ENCODE measurements at regions not wholly inside any gene's neighbourhood (a gene's known extent, or its start where the extent isn't known, plus 50 kb on each side); places are given as distances from the start of the nearest gene placed in this dataset.

- no peak for TF ChIP-seq CTCF (IDR thresholded peaks at IDR 0.05)
Measured at GRCh38 chr6:112865131-112865530, 518.0 kb downstream of the RFPL4B start.

DNA sequence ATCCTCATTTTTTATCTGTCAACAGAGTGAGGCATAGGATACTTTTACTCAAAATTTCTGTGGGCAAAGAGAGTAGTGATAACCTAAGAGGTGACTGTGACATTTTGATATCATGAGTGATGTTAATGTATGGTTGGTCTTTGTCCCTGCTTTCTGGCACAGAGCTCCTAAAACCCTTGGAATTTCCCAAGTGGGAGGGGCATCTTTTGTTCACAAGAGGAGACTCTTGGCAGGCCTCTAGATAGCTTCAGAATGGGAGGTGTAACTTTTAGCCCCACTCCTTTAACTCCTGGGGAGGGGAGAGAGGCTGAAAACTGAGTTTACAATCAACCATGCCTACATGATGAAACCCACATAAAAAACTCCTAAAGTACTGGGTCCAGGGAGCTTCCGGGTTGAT lies 527.8 kb downstream of the RFPL4B start:
- no peak for TF ChIP-seq CTCF (IDR thresholded peaks at IDR 0.05)

- peak; percentile 49 for TF ChIP-seq CTCF (IDR thresholded peaks at IDR 0.05)
Measured at GRCh38 chr6:112877134-112878100, 530.3 kb downstream of the RFPL4B start.

DNA sequence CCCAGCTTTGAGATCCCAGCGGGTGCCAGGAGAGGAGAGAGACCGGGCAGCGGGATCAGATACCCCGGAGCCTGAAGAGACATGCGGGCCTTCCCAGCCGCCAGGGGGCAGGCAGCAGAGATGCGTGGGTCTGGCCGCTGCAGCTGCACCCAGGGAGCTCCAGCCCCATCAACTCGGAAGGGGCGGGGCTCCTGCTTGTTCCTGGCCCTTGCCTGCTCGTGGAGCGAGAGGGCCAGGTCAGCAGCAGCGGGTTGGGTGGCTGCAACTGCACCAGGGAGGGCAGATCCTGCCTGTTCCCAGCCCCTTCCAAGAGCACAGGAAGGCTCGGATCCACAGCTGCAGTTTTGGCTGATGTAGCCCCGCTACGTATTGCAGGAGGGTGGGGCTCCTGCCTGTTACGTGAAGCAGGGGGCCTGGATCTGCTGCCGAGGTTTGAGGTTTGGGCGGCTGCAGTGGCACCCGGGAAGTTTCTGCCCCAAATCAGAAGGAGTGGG lies 532.8 kb downstream of the RFPL4B start:
- TF ChIP-seq CTCF (IDR thresholded peaks at IDR 0.05): 0 out of 2 replicates have a peak, but pooled peaks have one; percentile 10

DNA sequence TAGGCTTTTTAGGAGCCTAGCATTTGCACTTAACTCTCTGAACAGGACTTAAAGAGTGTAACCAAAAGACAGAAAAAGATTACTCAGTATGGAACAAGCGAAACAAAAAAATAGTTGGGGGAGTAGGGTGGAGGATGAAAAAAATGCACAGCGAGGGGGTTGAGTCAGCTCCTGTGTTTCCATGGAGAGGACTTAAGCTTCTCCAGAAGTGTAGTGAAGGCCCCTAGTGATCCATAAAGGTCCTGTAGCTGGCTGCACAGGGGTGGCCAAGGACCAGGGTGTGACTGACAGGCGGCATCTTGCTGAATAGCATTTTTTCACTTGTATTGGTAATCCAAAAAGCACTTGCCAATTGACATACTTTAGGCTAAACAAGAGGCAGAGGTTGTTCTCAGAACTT lies 533.9 kb downstream of the RFPL4B start:
- TF ChIP-seq CTCF (IDR thresholded peaks at IDR 0.05): no peak

GRCh38 chr6:112881828-112882780 lies 535.0 kb downstream of the RFPL4B start:
- TF ChIP-seq CTCF (IDR thresholded peaks at IDR 0.05): no peak

GRCh38 chr6:112883095-112883494 lies 536.0 kb downstream of the RFPL4B start:
- TF ChIP-seq CTCF (IDR thresholded peaks at IDR 0.05): no peak
